ENCODE measurements at regions not wholly inside any gene's neighbourhood (a gene's known extent, or its start where the extent isn't known, plus 50 kb on each side); places are given as distances from the start of the nearest gene placed in this dataset.

DNA sequence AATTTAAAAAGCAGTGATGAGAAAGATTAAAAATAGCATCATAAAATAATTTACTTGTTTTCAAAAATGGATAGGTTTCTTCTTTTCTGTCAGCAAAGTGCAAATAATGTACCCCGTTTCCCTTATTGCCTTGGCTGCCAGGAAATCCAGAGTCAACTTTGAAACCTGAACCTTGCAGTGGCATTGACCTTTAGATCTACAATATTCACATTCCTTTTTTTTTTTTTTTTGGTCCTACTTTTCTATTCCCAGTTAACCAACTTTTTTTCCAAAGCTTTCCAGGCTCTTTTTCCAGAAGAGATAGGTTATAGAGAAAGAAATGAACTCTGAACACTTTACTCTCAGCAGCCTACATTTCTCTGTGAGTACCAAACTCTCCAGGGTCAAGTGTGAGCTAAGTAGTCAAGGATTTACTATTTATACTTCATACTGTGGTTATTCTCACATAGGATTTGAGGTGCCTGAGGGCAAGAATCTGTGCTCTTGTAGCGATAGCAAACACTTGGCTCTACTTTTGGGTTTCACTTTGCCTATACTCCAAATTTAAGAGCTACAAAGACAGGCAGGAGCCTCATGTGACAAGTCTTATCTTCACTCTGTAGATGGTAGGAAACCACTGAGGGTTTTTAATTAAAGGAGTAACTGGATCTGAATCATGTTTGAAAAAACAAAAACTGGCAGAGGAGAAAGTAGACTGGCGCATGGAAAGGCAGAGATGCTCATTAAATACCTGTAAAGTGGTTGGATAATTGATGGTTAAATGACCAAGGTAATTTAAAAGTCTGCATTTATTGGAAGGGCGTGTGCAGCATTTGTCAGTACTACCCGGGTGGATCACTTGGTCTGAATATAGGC is 63.2 kb upstream of the TMEM17 start:
- DNase-seq (no peak), ATAC-seq (peak in 1 of 2 donors; percentile 39)

DNA sequence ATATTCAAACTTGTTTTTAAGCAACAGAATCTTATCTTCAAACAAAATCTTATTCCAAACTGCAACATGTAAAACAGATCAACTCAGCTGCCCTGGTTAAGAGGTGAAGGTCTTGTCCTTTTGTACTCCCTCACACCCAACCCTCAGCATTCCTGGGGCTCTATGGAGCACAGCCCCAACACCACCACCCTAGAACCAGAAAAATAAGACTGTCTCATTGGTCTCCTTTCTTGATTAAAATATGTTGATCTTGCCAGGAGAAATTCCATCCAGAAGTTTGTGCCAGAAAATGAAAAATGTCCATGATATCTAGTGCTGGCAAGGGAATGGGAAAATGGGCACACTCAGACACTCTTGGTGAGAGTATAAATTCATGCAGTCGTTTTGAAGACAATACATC is 62.1 kb upstream of the TMEM17 start:
- intact Hi-C loops (cut with DNase I) = no loop called here
- DNase-seq (no peak), ATAC-seq (peak in 1 of 2 donors; percentile 40)

More for the DNA sequence above, 63.2 kb upstream of the TMEM17 start:
- intact Hi-C loops (cut with DNase I) = no loop called here

DNA sequence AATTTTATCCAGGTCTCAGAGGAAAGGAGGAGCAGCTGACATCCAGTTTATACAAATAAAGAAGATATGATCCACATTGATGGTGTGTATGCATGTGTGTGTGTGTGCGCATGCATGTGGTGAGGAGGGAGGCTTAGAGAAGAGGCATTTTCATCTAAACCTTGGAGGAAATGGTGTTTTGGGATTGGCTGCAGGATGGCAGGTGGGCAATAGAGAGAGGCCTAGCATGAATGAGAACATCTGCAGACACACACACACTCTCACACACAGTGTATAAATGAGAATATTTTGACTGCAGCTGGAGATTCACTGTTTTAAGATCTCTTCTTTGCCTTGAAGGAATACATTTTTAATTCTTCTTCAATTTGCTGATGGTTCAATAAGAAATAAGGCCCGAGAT is 61.7 kb upstream of the TMEM17 start:
- intact Hi-C loops (cut with DNase I) = no loop called here
- DNase-seq = no peak
- ATAC-seq = no peak

DNA sequence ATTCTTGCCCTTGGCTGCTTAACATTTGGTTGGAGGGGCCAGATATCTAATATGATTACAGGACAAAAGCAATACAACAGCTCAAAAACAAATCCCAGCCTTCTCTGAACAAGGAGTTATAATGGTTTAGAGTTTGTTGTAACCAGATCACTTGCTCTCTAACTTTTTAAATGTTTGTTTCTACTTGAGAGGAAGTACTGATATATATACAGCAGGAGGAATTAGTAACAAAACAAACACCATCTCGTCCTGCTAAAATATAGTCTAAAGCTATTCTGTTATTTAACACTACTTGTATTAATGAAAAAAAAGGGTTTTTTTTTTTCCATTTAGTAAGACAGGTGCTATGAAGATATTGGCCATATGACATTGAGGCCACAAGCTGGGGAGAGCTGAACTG is 60.9 kb upstream of the TMEM17 start:
- DNase-seq (no peak), ATAC-seq (no peak)
- intact Hi-C loops (cut with DNase I) = no loop called here

DNA sequence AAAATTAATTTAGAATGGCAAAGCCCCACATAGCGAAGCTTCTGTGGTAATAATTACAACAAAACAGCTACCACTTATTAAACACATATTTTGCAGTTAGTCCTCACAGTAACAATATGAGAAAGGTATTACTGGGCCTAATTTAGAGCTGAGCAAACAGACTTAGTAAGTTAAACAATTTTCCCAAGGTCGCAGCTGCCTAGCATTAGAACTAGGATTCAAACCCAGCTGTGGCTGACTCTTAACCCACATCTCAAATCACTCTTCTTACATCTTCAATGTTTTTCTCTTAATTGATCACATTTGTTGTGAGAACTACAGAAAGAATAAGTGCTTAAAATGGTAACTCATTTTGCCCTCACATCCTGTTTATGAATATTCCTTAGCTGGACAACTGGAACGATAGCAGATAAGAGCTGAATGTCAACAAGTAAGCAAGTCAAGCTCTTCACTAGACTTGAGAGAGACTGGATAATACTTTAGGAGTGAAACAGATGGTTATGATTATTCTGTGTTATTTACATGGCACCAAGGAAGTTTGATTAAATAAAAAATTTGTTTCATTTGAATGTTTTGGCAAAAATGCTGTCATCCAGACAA is 59.4 kb upstream of the TMEM17 start:
- DNase-seq = no peak
- no peak for ATAC-seq
- intact Hi-C loops (cut with DNase I) = no loop called here

DNA sequence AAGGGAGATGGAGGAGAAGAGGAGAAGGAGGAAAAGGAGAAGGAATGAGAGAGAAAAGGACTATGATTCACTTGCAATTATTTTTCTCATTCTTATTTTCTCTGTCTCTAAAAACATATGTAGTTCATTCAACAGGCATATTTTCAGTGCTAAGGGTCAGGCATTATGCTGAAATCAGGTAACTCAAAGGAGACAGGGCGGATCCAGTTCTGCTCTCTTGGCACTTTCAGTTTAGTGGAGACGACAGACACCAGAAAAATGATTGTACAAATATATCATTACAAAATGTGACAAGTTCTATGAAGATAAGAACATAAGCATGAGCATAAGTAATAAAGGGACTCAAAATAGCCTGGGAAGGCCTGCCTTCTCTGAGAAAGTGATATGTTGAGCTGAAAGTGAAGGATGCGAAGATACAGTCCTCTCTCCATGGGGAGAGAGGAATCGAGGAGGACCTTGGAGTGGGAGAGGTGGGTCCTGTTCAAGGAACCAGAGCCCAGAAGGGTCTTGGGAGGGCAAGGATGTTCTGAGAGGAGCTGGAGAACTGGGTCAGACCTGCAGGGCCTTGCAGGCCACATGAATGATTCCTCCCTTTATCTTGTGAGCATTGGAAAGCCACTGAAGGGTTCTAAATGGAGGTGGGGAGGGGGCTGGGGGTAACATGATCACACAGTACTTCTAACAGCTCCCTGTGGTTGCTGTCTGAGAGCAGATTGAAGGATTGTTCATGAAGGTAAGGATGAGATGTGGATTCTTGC is 58.6 kb upstream of the TMEM17 start:
- intact Hi-C loops (cut with DNase I) = no loop called here
- no peak for DNase-seq
- ATAC-seq = no peak

DNA sequence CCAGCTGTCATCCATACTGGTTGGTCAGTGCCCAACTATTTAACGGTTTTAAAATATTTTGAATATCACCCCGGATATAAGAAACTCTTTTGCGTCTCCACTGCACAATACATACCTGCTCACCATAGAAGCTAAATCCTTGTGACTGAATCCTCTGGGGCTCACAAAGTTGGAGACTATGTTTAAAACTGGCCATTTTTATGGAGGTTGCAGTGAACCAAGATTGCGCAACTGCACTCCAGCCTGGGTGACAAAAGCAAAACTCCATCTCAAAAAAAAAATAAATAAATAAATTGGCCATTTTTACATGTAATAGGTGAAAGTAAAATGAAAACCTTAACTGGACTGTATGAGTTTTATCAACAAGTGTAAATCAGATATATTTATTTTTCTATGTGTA is 55.6 kb upstream of the TMEM17 start:
- no peak for ATAC-seq
- intact Hi-C loops (cut with DNase I) = no loop called here

DNA sequence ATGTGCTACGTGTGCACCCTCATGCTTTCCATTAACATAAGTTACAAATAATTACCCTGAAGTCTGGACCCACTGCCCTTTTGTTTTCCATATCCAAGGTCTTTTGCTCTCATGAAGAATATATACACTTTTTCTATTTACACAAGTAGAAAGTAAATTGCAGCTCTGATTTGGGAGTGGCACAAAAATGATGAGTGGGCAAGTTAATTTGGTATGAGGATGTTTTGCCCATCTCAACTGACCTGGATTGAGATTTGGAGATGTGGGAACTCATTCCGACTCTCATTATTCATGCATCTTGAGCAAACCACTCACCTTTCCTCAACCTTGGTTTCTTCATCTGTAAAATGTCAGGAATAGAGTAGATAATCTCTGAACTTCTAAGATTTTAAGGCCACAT is 53.6 kb upstream of the TMEM17 start:
- no peak for ATAC-seq
- no peak for DNase-seq

More for the DNA sequence above, 55.6 kb upstream of the TMEM17 start:
- DNase-seq = no peak

DNA sequence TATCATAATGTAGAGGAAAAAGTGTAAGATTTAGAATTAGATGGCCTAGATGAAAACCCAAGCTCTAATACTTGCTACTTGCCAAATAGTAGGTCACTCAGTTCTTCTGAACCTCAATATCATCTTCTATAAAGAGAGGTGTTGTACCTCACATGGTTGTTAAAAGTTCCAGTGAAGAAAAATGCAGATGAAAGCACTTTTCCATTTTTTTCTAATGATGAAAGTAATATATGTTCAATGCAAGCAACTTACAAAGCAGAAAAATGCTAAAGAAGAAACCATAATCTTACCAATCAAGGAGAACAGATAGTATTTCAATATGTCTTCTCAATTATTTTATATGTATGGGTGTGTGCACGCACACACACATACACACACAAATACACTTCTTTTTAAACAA is 52.7 kb upstream of the TMEM17 start:
- no peak for ATAC-seq
- intact Hi-C loops (cut with DNase I) = no loop called here
- no peak for DNase-seq

More for the DNA sequence above, 53.6 kb upstream of the TMEM17 start:
- intact Hi-C loops (cut with DNase I) = no loop called here

DNA sequence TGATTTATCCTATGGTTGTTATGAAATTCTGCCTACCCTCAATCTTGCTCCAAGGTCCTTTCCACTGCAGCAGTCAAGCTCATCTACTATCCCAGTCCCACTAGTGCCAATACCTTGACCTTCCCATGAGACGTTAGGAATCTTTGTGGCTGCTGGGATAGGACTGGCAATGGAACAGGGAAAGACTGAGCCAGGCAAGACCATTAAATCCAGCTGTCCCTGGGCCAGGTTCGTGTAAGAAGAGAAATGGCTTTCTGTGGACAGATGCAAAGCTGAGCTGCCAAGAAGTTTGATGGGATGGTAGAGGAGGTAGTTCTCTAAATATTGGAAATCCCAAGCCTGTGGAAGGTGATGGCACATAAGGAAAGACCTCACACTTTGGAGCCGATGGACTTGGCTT is 50.1 kb upstream of the TMEM17 start:
- ATAC-seq (peak in 1 of 2 donors; percentile 23), DNase-seq (no peak)
- intact Hi-C loops (cut with DNase I) = no loop called here

Measured in left cardiac atrium (tissue), 4 donors.